HG03064 (cell line): ENCODE measurements at regions not wholly inside any gene's neighbourhood (a gene's known extent, or its start where the extent isn't known, plus 50 kb on each side); places are given as distances from the start of the nearest gene placed in this dataset.

Experiments
- ATAC-seq: cut with Tn5 transposase; IDR thresholded peaks from one replicate; pipeline ENCODE4 v1.9.1; 2021; ENCODE audit warnings: low read depth; ENCODE audit not compliant: unreplicated experiment

DNA sequence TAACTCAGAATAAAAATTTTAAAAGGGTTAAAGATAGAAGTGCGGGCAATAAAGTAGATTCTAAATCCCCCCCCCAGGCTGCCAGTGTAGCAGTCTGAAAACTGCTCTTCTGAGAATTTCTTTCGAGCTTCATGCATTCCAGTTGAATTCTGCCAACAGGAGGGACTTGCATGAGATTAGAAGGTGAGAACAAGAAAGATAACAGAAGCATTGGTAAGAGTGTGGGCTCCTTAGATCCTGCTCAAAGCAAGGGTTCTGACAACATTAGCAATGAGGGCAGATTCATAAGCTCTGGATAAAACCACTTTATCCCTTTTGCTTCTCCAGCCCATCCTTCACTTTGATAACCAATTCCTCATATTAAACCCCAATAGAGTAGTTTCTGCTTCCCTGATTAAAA is 235.9 kb upstream of the CDH6 start:
- no peak for ATAC-seq

- no peak for ATAC-seq
Observed at GRCh38 chr5:30956251-30956650, 237.2 kb upstream of the CDH6 start.

GRCh38 chr5:30937070-30937469 is 256.4 kb upstream of the CDH6 start:
- ATAC-seq: no peak

DNA sequence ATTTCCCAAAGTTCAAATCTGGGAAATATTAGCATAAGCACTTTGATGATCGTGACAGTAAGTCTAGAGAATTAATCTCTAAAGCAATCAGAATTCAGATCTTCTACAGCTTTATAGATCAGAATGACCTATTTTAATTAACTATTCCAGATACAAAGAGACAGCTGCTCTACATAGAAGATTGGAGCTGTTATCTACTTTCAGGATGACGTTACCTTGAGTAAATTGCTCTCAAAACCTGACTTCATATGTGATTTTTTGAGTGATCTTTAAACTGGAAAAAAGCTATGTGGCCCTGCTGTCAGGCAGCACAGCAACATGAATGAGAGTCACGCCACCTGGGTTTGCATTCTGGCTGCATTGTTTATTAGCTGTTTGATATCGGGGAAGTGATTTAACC is 259.9 kb upstream of the CDH6 start:
- ATAC-seq: no peak

GRCh38 chr5:30932273-30933017 is 261.0 kb upstream of the CDH6 start:
- ATAC-seq: no peak

DNA sequence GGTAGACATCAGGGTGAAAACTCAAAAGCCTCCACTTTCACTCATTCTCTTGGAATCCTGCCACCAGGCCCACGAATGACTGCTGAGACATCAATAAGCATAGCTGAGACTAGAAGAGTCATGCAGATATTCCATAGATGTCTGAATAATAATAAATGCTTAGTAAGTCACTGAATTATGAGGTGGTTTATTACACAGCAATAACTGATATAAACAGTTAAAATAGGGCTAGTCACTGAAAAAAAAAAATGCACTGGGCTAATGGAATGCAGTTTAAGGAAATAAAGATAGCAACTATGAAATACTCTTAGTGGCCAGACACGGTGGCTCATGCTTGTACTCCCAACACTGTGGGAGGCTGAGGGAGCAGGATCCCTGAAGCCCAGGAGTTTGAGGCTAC is 262.8 kb upstream of the CDH6 start:
- no peak for ATAC-seq

GRCh38 chr5:30928956-30929355 is 264.5 kb upstream of the CDH6 start:
- no peak for ATAC-seq

DNA sequence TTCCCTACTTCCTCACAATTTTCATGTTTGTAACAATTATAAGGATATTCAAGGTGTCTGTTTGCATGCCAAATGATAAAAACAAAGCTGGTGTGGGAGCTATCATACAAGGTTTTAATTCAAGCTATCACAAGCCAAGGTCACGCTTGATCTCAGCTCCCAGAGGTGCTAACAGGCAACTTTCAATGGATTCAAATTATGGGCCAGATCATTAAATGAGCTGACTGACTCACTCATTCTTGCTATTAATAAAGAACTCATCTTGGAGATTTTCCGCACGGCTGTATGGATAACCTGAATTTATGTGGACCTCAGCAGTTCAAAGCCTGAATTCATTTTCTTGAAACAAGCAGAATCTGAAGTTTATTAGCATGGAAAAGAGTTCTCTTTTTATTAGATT is 267.3 kb upstream of the CDH6 start:
- ATAC-seq: no peak

- no peak for ATAC-seq
Observed at GRCh38 chr5:30921388-30921787, 272.1 kb upstream of the CDH6 start.

- ATAC-seq: no peak
Observed at GRCh38 chr5:30918171-30918570, 275.3 kb upstream of the CDH6 start.

GRCh38 chr5:30908356-30908755 is 285.1 kb upstream of the CDH6 start:
- no peak for ATAC-seq

GRCh38 chr5:30900367-30900766 is 293.1 kb upstream of the CDH6 start:
- no peak for ATAC-seq

DNA sequence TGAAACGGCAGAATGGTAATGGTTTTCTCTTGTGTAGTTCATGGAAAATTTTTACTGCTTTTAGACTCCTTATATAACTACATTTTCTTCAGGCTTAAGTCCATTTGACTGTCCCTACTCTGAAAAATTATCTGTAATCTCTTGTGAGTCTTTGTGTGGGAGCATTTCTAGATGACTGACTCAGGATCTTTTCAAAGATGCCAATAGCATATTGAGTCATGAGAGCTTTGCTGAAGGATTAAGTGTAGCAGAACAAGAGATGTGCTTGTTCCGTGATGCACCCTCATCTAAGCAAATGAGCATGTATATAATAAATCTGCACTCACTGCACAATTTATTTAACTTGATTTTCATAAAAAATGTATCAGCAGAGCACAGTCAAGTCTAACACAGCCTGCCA is 298.7 kb upstream of the CDH6 start:
- ATAC-seq: no peak

- ATAC-seq: no peak
Observed at GRCh38 chr5:30891660-30892059, 301.8 kb upstream of the CDH6 start.

GRCh38 chr5:30890377-30890776 is 303.1 kb upstream of the CDH6 start:
- no peak for ATAC-seq

- ATAC-seq: no peak
Observed at GRCh38 chr5:30880514-30880913, 313.0 kb upstream of the CDH6 start.

DNA sequence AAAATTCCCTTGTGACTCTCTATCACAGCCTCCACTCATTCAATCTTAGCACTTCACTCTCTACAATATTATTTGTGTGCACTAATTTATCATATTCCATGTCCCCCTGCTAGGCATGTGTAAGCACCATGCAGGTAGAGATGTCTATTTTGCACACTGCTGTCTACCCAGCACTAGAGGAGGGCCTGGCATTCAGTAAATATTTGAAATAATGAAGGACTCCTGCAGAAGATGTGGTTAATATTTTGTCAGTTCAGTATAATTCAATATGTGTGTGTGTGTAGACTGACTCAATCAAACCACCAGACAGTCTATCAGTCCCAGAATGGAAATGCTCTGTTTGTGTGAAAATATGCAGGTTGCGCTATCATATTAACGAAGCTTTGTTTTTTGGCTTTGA is 313.6 kb upstream of the CDH6 start:
- no peak for ATAC-seq

DNA sequence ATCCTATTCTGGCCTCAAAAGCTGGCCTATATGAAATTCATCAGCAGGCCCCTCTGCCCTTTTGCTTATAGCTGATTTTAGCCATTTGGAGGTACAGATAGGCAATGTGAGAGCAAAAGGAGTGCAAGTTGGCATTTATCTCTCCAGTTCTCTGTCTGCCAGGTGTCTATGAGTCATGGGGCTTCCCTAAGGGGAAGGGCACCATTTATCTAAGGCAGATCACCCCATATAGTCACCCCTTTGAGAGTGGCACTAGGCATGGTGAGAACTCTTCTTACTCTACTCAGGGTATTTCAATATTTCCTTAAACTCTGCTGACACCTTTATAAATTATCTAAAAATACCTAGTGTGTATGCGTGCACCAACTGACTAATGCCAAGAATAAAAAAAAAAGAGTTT is 314.7 kb upstream of the CDH6 start:
- no peak for ATAC-seq

DNA sequence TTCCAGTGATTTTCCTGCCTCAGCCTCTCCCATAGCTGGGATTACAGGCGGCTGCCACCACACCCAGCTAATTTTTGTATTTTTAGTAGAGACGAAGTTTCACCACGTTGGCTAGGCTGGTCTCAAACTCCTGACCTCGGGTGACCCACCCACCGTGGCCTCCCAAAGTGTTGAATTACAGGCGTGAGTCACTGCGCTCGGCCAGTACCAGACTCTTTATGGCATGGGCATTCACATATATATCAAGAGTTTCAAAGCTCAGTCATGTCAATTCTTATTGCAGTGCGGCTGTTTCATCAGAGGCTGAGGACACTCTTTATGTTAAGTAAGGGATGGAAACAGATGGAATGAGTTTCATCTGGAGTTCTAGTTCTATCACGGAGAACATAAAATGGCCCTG is 315.2 kb upstream of the CDH6 start:
- ATAC-seq: no peak

GRCh38 chr5:30874241-30875034 is 319.0 kb upstream of the CDH6 start:
- ATAC-seq: no peak

DNA sequence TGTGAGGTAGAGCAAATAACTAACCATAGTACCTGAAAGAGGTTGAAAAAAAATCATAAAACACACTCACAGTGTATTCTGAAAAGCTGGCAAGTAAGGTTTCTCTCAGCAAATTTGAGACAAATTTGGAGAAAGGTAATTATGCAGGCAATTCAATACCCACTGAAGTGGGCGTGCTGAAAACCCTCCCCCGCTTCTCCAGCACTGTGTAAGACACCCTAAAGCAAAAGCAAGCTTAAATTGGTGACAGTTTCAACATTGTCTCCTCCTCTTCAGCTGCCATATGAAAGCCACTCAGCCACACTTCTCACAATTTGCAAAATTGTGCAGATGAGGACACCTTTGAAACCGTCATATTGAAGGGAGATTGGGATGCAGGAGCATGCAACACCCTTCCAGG is 322.3 kb upstream of the CDH6 start:
- no peak for ATAC-seq

DNA sequence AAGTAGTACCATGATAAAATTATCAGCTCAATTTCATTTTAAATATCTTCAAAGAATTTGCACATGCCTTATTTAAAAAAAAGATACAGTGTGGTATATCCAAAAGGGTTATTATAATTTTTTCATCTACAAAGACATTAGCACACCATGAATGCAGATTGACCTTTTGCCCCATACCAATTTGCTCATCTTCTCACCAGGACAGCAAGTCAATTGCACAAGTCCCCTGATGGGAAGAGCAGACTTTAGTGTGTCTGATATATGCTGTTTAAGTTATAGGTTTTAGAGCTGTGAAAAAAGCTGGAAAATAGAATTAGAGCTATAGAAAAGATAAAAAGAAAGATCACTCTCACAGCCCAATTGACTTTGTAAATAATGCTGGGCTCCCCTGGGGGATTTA is 325.8 kb upstream of the CDH6 start:
- ATAC-seq: no peak
